ENCODE measurements at regions not wholly inside any gene's neighbourhood (a gene's known extent, or its start where the extent isn't known, plus 50 kb on each side); places are given as distances from the start of the nearest gene placed in this dataset.

GRCh38 chr4:67006791-67007190 is 538.5 kb downstream of the CENPC start:
- no peaks in the 10 kb centered on the region for H4K20me1 ChIP-seq (ENCODE audit: insufficient read depth, low read length, poor library complexity, severe bottlenecking)
- no peaks in the 10 kb centered on the region for H3K79me2 ChIP-seq (ENCODE audit: insufficient read depth, low read length)
- no peak overlapping the region for H2AFZ ChIP-seq (ENCODE audit: low read length)
- H3K27me3 ChIP-seq (ENCODE audit: insufficient read depth, low read length, poor library complexity, severe bottlenecking): no peaks in the 10 kb centered on the region
- TF ChIP-seq EZH2phosphoT487 (IDR thresholded peaks at IDR 0.05; ENCODE audit: borderline replicate concordance) (no peak), CTCF (conservative IDR thresholded peaks at IDR 0.05; ENCODE audit: low read length) (no peak)
- no peak overlapping the region for H3K9ac ChIP-seq (ENCODE audit: low read depth, low read length, poor library complexity, severe bottlenecking)
- H3K9me2 ChIP-seq (replicated peaks; ENCODE audit: low read depth, low read length): no peaks in the 10 kb centered on the region
- H3F3A ChIP-seq (ENCODE audit: low read depth): no peaks in the 10 kb centered on the region
- no peak overlapping the region for H3K4me3 ChIP-seq (ENCODE audit: low read length, poor library complexity, severe bottlenecking)
- H3K4me2 ChIP-seq (ENCODE audit: low read depth, low read length, poor library complexity, severe bottlenecking): no peak overlapping the region
- no peaks in the 10 kb centered on the region for H3K4me1 ChIP-seq (ENCODE audit: insufficient read depth, low read length, poor library complexity, severe bottlenecking)
- no peaks in the 10 kb centered on the region for H3K36me3 ChIP-seq (ENCODE audit: insufficient read depth, low read length)
- H3K9me3 ChIP-seq (ENCODE audit: insufficient read depth, low read depth, low read length): no peaks in the 10 kb centered on the region

GRCh38 chr4:66991521-66991920 is 553.8 kb downstream of the CENPC start:
- Histone ChIP-seq H2AFZ (ENCODE audit: low read length) (no peak overlapping the region), H3K9me3 (ENCODE audit: insufficient read depth, low read depth, low read length) (no peaks in the 10 kb centered on the region), H4K20me1 (ENCODE audit: insufficient read depth, low read length, poor library complexity, severe bottlenecking) (no peaks in the 10 kb centered on the region), H3K4me2 (ENCODE audit: low read depth, low read length, poor library complexity, severe bottlenecking) (no peak overlapping the region), H3K4me3 (ENCODE audit: low read length, poor library complexity, severe bottlenecking) (no peak overlapping the region), H3K9me2 (replicated peaks; ENCODE audit: low read depth, low read length) (no peaks in the 10 kb centered on the region), H3K36me3 (ENCODE audit: insufficient read depth, low read length) (no peaks in the 10 kb centered on the region), H3K79me2 (ENCODE audit: insufficient read depth, low read length) (no peaks in the 10 kb centered on the region), H3F3A (ENCODE audit: low read depth) (0 out of 2 replicates have a peak, but pooled peaks cover 2% of the 10 kb centered on the region), H3K9ac (ENCODE audit: low read depth, low read length, poor library complexity, severe bottlenecking) (no peak overlapping the region), H3K4me1 (ENCODE audit: insufficient read depth, low read length, poor library complexity, severe bottlenecking) (no peaks in the 10 kb centered on the region), H3K27me3 (ENCODE audit: insufficient read depth, low read length, poor library complexity, severe bottlenecking) (no peaks in the 10 kb centered on the region)
- no peak for TF ChIP-seq CTCF (conservative IDR thresholded peaks at IDR 0.05; ENCODE audit: low read length)
- no peak for TF ChIP-seq EZH2phosphoT487 (IDR thresholded peaks at IDR 0.05; ENCODE audit: borderline replicate concordance)

- no peaks in the 10 kb centered on the region for H3F3A ChIP-seq (ENCODE audit: low read depth)
- H4K20me1 ChIP-seq (ENCODE audit: insufficient read depth, low read length, poor library complexity, severe bottlenecking): no peaks in the 10 kb centered on the region
- no peak for TF ChIP-seq CTCF (conservative IDR thresholded peaks at IDR 0.05; ENCODE audit: low read length)
- no peak for TF ChIP-seq EZH2phosphoT487 (IDR thresholded peaks at IDR 0.05; ENCODE audit: borderline replicate concordance)
- H3K4me1 ChIP-seq (ENCODE audit: insufficient read depth, low read length, poor library complexity, severe bottlenecking): no peaks in the 10 kb centered on the region
- H3K4me2 ChIP-seq (ENCODE audit: low read depth, low read length, poor library complexity, severe bottlenecking): no peak overlapping the region
- H3K9me2 ChIP-seq (replicated peaks; ENCODE audit: low read depth, low read length): no peaks in the 10 kb centered on the region
- H3K27me3 ChIP-seq (ENCODE audit: insufficient read depth, low read length, poor library complexity, severe bottlenecking): no peaks in the 10 kb centered on the region
- H3K79me2 ChIP-seq (ENCODE audit: insufficient read depth, low read length): no peaks in the 10 kb centered on the region
- no peaks in the 10 kb centered on the region for H3K9me3 ChIP-seq (ENCODE audit: insufficient read depth, low read depth, low read length)
- H3K36me3 ChIP-seq (ENCODE audit: insufficient read depth, low read length): no peaks in the 10 kb centered on the region
- H3K9ac ChIP-seq (ENCODE audit: low read depth, low read length, poor library complexity, severe bottlenecking): no peak overlapping the region
- no peak overlapping the region for H2AFZ ChIP-seq (ENCODE audit: low read length)
- no peak overlapping the region for H3K4me3 ChIP-seq (ENCODE audit: low read length, poor library complexity, severe bottlenecking)
These were observed 570.6 kb downstream of the CENPC start for GRCh38 chr4:66974665-66975064.
